ENCODE measurements at regions not wholly inside any gene's neighbourhood (a gene's known extent, or its start where the extent isn't known, plus 50 kb on each side); places are given as distances from the start of the nearest gene placed in this dataset.

DNA sequence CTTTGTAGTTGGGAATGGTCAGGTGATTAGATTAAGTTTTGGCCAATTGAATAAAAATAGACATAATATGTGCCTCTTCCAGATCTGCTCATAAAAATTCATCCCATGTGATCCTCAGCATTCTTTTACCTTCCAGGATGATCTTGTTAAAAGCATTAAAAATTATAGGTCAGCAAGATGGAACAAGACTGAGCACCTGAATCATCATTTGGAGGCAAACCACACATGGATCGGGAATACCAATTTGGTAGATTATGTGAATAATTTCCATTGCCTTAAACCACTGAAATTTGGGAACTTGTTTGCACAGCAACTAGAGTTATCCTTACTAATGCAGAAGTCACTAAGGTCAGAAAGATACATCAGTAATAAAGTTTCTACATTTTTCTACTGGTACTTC, 681.4 kb upstream of the ADGRL2 start:
- no peak for TF ChIP-seq CTCF (conservative IDR thresholded peaks at IDR 0.05; ENCODE audit: low read length)
- no peak for TF ChIP-seq EZH2phosphoT487 (IDR thresholded peaks at IDR 0.05; ENCODE audit: borderline replicate concordance, low read depth, low read length)
- Histone ChIP-seq H3K36me3 (ENCODE audit: insufficient read depth, low read length) (no peaks in the 10 kb centered on the region), H4K20me1 (ENCODE audit: insufficient read depth, low read length) (no peaks in the 10 kb centered on the region), H2AFZ (ENCODE audit: low read length) (no peak overlapping the region), H3K27ac (ENCODE audit: low read depth, low read length, poor library complexity, severe bottlenecking) (no peak overlapping the region), H3K79me2 (ENCODE audit: insufficient read depth, low read depth, low read length) (no peaks in the 10 kb centered on the region), H3K9me2 (ENCODE audit: insufficient read depth, low read length) (no peaks in the 10 kb centered on the region), H3K4me2 (ENCODE audit: low read length) (no peak overlapping the region), H3K4me3 (ENCODE audit: low read depth, low read length, poor library complexity, severe bottlenecking) (no peak overlapping the region), H3K9me3 (ENCODE audit: low read length) (no peaks in the 10 kb centered on the region), H3K4me1 (ENCODE audit: insufficient read depth, low read length, poor library complexity, severe bottlenecking) (no peaks in the 10 kb centered on the region)
- ChIA-PET POLR2A (no interaction called here), CTCF (ENCODE audit: unreplicated experiment) (no interaction called here)
- DNase-seq (ENCODE audit: low spot score) = no peak
- intact Hi-C loops (cut with micrococcal nuclease; ENCODE audit: unreplicated experiment) = no loop called here
- no TSS peak for BruUV-seq (replicated peaks)

- no peaks in the 10 kb centered on the region for H3K36me3 ChIP-seq (ENCODE audit: insufficient read depth, low read length)
- H3K79me2 ChIP-seq (ENCODE audit: insufficient read depth, low read depth, low read length) = no peaks in the 10 kb centered on the region
- H4K20me1 ChIP-seq (ENCODE audit: insufficient read depth, low read length) = no peaks in the 10 kb centered on the region
- H3K9me2 ChIP-seq (ENCODE audit: insufficient read depth, low read length) = no peaks in the 10 kb centered on the region
- POLR2A ChIA-PET = interaction anchor here (0.7 kb wide), 1 partner anchor 28 kb away, joined by 4 read pairs; no protein-coding TSS in a partner anchor
- TF ChIP-seq CTCF (conservative IDR thresholded peaks at IDR 0.05; ENCODE audit: low read length) = no peak
- H3K27ac ChIP-seq (ENCODE audit: low read depth, low read length, poor library complexity, severe bottlenecking) = no peak overlapping the region
- DNase-seq (ENCODE audit: low spot score) = no peak
- no peaks in the 10 kb centered on the region for H3K4me1 ChIP-seq (ENCODE audit: insufficient read depth, low read length, poor library complexity, severe bottlenecking)
- CTCF ChIA-PET (ENCODE audit: unreplicated experiment) = no interaction called here
- intact Hi-C loops (cut with micrococcal nuclease; ENCODE audit: unreplicated experiment) = no loop called here
- H3K4me3 ChIP-seq (ENCODE audit: low read depth, low read length, poor library complexity, severe bottlenecking) = no peak overlapping the region
- H3K4me2 ChIP-seq (ENCODE audit: low read length) = no peak overlapping the region
- H2AFZ ChIP-seq (ENCODE audit: low read length) = no peak overlapping the region
- no peaks in the 10 kb centered on the region for H3K9me3 ChIP-seq (ENCODE audit: low read length)
- no TSS peak for BruUV-seq (replicated peaks)
These were observed 682.2 kb upstream of the ADGRL2 start for GRCh38 chr1:81118550-81118949.

GRCh38 chr1:81115422-81115821, 685.3 kb upstream of the ADGRL2 start:
- Histone ChIP-seq H2AFZ (ENCODE audit: low read length) (no peak overlapping the region), H3K4me1 (ENCODE audit: insufficient read depth, low read length, poor library complexity, severe bottlenecking) (no peaks in the 10 kb centered on the region), H3K36me3 (ENCODE audit: insufficient read depth, low read length) (no peaks in the 10 kb centered on the region), H3K4me2 (ENCODE audit: low read length) (no peak overlapping the region), H4K20me1 (ENCODE audit: insufficient read depth, low read length) (no peaks in the 10 kb centered on the region), H3K79me2 (ENCODE audit: insufficient read depth, low read depth, low read length) (no peaks in the 10 kb centered on the region), H3K27ac (ENCODE audit: low read depth, low read length, poor library complexity, severe bottlenecking) (no peak overlapping the region), H3K9me2 (ENCODE audit: insufficient read depth, low read length) (no peaks in the 10 kb centered on the region), H3K9me3 (ENCODE audit: low read length) (no peaks in the 10 kb centered on the region), H3K4me3 (ENCODE audit: low read depth, low read length, poor library complexity, severe bottlenecking) (no peak overlapping the region)
- DNase-seq (ENCODE audit: low spot score) = no peak
- POLR2A ChIA-PET = interaction anchor here (0.7 kb wide), 1 partner anchor 18 kb away, joined by 3 read pairs; no protein-coding TSS in a partner anchor
- TF ChIP-seq EZH2phosphoT487 (IDR thresholded peaks at IDR 0.05; ENCODE audit: borderline replicate concordance, low read depth, low read length) = no peak
- intact Hi-C loops (cut with micrococcal nuclease; ENCODE audit: unreplicated experiment) = no loop called here
- CTCF ChIA-PET (ENCODE audit: unreplicated experiment) = no interaction called here
- no TSS peak for BruUV-seq (replicated peaks)
